GM18873 (cell line): ENCODE measurements at regions not wholly inside any gene's neighbourhood (a gene's known extent, or its start where the extent isn't known, plus 50 kb on each side); places are given as distances from the start of the nearest gene placed in this dataset.
"Not testable (repeated sequence)": the region's sequence is repeated elsewhere in the genome, so short reads cannot be mapped to it uniquely, and the experiment has no call there.

Experiments used
- ATAC-seq: cut with Tn5 transposase; IDR thresholded peaks from one replicate; pipeline ENCODE4 v1.9.1; 2021; ENCODE audit warnings: mild to moderate bottlenecking, moderate library complexity, moderate number of reproducible peaks; ENCODE audit not compliant: unreplicated experiment, low FRiP score

DNA sequence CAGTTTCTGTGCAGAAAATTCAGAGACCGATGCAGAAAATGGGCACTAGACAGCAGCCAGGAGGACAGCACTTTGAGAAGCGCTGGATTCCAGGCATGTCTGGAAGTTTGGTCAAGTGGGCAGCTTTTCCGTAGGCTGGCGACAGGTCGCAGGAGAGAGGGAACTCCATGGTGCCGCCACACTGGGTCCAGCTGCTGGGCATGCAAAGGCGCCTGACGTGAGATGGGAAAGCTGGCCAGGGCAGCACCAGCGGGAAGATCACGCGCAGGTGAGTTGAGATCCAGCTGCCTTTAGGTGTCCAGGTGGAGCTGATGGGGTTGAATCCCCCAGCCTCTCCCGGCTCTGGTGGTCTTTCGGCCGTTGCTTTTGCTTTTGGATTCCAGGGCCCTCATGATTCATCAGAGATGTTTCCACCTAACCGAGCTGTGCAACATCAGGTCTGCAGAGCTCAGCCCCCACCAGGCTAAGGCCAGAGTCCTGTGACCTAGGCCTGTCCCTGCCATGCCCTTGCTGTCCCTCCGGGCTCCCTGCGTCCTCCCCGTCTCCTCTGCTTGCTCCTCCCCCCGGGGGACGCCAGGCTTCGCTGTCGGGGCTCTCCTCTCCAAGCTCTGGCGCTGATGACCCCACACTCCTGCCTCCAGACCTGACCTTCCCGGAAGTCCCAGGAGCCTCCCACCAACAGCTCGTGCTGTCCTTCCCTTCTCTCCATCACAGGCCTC is 1001.7 kb downstream of the BRD1 start:
- ATAC-seq = no peak

DNA sequence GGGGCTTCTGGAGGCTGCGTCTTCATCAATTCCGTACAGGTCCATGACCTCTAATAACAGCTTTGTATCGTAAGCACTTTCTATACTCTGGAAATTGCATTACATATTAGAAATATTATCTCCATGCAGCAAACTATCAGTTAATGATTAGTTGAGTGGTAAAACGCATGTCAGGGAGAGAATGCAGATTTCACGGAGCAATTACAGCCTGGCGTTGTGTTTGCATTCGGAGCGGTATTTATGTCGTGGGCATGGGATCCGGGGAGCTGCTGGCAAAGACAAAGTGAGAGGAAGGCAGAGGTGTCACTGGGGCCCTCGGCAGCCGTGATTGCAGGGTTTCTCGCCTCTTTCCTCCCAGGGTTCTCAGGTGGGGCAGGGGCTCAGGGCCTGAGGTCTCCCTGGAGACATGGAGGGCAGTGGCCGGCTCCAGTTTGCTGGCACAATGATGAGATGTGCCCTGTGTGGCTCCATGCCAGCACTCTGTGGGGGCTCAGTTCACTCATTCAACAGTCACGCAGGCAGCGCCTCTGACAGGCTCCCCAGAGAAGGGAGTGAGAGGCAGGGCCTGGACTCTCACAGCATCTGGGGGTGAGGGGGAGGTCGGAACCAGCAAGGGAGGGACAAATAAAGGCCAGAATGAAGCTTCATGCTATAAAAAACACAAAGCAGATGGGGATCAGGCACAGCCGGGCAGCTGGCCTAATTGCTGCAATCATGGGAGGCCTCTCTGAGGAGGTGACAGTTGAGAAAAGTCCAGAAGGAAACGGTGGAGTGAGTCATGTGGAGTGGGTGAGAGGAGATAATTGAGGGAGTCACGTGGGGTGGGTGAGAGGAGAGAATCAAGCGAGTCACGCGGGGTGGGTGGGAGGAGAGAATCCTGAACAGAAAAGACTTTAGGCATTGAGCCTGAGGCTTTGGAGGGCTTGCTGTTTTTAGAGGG is 1002.7 kb downstream of the BRD1 start:
- no peak for ATAC-seq

DNA sequence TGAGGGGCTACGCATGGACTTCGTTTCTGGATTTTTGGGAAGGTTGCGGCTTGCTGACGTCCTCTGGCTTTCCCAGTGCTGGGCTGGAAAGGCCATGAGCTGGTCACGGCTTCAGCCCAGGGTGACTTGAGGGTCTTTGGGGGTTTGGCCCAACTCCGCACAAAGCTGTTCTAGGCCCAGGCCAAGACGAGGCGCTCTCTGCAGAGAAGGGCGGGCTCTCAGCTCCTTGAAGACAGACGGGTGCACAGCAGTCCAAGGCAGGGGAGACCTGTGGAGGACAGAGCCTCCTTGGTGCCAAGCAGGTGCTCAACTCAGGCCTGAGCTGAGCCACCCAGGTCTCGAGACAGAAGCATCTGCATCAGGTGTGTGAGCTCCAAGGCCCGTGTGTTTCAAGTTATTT is 1003.7 kb downstream of the BRD1 start:
- ATAC-seq = no peak

DNA sequence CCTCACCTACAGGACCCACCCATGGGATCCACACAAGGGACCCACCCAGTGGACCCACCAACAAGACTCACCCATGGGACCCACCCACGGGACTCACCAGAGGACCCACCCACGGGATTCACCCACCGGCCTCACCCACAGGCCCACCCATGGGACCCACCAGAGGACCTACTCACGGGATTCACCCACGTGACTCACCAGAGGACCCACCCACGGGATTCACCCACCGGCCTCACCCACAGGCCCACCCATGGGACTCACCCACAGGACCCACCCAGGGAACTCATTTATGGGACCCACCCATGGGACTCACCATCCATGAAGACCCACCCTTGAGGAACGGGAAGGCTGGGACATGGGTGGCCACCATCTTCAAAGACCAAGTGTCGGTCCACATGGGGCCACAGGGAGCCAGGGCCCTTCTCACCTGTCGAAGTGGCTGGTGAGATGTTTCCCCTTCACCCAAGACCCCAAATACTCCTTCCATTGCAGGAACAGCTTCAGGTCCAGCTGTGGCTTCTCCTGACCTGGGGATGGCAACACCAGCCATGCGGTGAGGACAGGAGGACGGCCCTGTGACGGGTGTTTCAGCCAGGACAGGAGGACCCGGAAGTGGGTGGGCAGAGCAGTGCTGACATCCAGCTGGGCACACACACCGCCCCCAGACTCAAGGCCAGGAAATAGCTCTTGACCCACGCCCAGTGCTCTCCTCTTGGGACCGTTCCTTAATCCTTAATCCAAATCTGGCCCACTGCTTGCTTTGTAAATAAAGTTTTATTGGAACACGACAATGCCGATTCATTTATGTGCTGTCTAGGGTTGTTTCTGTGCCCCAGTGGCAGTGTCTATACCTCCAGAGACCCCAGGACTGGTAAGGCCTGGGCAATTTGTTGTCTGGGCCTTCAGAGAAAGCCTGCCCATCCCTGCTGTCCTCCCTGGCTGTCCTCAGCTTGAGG is 1005.1 kb downstream of the BRD1 start:
- ATAC-seq = no peak

DNA sequence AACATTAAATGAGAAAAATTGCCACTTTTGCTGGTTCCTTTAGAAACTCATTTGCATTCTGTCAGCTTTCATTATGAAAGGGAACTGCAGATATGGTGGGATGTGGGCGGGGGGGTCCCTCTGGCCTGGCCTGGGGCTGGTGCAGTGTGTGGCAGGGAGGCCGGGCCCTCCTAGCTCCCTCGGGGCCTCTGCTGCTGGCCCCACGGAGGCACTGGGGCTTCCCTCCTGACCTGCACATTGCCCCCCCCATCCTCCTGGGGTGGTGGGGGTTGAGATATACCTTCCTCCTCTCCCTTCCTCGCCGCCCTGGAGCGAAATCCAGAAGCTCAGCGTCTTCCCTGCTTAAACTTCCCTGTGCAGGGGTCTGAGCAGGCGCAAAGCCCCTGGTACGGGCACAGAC is 1005.9 kb downstream of the BRD1 start:
- ATAC-seq = no peak

DNA sequence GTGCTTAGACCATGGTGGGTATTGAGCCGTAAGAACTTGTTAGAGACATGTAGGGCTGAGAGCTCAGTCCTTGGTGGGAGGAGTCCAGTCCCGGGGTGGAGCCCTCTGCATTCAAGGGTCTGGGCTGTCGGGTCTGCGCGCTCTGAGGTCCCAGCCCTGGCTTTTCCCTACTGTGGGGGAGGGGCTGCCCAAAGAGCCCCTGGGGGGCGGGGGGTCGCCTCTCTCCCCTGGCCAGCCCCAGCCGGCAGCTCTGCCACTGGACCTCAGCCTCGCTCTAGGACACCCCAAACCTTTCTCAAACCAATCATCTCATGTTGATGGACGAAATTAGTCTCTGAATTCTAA is 1006.4 kb downstream of the BRD1 start:
- ATAC-seq = no peak

DNA sequence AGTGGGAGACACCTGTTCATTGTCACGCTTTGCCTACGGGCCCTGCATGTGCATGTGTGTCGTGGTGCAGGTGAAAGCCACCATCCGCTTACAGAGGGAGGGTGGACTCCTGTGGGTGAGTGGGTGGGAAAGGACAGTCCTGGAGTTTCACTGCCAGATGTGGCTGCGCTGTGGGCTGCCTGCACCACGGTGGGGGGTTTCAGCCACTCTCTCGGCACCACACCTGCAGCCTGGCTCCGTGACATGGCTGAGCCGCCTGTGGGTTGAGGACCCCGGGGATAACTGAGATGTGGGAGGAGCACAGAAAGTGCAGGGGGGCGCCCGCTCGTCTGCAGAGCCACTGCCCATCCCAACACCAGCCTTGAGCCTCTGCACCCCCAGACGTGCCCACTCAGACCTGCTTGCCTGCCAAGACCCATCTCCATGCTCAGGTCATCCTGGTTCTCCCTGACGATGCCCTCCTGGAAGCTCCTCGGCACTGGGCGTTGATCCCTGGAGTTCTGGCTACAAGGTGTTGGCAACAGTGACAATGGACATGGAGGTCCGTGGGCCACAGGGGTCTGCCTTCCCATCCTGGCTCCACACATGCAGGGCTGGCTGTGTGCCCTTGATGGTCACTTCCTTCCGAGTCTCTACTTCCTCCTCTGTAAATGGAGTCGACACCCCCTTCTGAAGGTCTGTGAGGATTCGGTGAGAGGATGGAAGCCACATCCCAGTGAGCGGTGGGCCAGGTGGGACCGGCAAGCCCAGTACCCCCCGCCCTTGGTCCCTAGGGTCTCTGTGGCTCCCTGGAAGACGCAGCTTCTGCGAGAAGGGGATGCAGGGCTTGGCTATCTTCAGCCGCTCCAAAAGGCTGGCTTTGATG is 1007.0 kb downstream of the BRD1 start:
- no peak for ATAC-seq

DNA sequence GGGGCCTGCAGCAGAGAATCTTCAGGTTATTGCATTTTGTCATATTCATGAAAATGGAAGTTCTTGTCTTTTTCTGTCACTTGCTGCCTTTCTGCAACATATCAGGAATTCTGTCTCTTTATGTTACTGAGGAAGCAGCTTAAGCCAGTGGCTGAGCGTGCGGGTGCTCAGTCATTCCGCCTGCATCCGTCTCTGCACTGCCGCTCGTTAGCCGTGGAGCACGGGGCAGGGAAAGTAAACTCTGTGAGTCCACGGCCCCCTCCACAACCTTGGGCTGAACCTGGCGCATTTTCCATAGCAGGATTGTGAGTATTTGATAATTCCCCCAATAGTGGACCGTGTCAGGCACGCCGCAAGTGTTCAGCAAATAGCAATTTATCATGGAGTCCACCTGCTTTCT is 1007.7 kb downstream of the BRD1 start:
- ATAC-seq = no peak

DNA sequence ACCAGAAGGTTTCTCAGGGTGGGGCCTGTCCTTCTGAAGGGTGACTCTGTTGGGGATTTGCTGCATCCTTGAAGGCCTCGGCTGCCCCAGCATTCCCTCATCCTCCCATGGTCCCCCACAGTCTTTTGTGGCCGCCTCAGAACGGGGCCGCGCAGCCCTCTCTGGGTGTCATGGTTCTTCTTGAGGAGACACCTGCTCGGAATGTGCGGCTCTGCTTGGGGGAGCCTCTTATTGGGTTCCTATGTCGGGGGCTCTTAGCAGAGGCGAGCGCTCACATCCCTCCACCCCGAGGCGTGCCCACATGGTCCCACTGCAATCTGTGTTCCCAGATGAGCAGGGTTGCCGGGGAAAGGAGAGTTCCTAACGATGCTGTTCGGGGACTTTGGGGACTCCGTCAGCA is 1008.4 kb downstream of the BRD1 start:
- no peak for ATAC-seq

DNA sequence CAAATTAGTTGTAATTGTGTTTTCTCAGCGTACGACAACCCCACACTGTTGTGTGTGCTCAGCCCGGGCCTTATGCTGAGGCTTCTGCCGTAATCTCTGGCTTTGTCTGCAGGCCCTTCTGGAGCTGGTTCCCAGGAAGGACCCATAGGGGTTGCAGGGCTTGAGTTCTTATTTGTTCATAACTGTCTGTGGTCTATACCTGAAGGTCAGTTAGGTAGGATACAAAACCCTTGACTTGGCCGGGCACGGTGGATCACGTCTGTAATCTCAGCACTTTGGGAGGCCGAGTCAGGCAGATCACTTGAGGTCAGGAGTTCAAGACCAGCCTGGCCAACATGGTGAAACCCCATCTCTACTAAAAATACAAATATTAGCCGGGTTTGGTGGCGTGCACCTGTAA is 1010.2 kb downstream of the BRD1 start:
- not testable (repeated sequence) for ATAC-seq

DNA sequence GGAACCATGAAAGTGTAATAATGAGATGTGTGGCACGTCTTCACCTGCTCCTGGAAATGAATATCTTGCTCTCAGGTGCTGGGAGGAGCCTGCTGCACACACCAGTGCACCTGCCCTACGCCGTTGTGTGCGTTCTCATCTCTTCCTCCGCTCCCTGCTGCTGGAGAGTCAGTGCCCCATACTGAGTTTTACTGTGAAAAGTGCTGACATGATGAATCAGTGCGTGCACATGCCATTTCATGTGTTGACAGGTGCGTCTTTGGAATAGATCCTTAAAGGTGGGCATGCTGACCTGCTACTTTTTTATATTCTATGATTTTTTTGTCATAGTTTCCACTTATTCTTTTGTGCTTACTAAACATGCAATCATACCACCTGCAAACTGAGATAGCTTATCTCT is 1015.8 kb downstream of the BRD1 start:
- ATAC-seq = no peak

DNA sequence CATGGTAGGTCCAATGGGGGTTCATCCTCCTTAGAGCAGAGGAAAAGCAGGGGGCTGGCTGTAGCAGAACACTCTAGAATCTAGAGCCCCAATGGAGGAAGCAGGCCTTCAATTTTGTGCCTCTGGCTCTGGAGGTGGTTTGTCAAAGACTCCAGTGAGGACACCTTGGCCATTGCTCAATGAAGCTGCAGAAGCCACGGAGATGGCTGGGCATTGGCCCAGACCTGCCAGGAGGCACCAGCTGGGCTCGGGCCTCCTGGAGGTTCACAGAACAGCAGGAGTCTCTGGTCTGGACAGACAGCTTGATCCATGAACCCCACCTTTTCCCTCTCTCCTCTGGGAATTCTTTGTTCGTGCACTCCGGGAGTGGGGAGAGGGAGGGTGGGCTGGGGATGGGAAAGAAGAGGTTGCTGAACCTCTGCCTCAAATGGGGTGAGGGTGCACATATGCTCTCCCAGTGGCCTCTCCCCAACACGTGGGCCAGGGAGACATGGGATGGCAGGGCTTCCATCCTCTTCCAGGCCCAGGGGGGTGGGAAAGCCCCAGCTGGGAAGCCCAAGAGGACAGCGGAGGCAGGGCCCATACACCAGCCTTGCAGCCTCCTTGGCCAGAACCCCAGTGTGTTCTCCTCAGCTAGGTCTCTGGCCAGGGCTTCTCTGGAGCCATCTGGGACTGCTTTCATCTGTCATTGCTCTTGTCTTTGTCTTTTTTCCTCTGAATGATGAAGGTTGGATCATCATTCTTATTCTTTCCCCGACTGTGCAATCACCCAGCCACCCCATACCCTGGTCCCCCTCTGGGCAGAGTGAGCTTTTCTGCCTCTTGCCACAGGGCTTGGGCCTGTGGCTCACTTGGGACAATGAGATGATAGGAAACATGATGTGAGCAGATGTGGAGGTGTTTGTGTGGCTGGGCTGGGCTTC is 1019.4 kb downstream of the BRD1 start:
- no peak for ATAC-seq

DNA sequence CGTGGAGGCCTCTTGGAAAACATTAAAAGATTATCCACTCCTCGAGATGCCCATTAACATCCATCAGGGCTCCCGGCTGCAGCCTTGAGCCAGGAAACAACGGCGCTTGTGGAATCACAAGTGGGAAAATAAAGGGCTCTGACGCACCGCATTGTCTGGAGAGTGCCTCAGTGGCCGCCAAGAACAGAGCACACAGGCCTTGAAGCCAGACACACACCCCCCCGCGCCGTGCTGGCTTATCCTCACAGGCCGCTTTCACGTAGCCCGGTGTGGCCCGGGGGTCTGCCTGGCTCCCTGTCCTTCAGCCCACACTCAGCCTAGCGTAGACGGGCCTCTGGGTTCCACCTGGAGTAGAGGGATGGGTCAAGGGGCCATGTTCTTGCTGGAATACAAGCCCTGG is 1020.5 kb downstream of the BRD1 start:
- ATAC-seq = no peak

DNA sequence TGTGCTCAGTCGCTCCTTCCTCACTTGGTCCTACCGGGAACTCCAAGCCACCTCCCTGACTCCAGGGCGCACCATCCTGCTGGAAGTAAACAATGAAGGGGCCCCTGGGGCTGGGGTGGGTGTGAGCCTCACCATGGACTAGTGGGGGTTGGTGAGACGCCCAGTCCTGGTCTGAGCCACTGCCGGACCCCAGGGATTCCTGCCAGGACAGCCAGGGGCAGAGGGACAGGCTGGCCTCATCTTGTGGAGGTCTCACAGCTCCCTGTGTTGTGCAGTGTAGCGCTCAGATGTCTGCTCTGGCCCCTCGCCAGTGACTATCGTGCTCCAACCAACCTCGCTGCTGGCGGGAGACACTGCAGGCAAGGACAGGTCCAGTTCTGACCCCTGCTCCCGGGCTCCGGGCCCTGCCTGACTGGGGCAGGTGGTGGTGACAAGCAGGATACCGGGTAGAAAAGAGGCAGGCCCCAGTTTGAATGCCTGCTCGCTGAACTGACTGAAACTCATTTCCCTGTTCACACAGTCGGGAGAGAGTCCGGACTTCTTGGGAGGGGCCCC is 1021.4 kb downstream of the BRD1 start:
- no peak for ATAC-seq

DNA sequence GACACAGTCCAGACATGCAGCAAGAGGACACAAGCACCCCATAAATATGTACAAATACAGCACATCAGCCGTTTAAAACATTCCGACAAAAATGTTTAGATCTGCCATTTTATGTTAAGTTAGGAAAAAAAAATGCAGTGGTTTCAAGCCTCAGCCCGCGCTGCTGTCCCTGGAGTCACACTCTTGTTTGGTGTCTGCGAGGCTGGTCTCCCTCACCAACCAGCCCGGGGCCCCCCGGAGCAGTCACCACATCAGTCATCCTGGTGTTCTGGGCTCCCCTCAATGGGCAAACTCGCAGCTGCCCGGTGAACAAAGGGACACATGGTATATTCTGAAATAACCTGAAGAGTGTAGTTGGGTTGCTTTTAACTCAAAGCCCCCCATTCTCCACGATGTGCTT is 1022.2 kb downstream of the BRD1 start:
- no peak for ATAC-seq

DNA sequence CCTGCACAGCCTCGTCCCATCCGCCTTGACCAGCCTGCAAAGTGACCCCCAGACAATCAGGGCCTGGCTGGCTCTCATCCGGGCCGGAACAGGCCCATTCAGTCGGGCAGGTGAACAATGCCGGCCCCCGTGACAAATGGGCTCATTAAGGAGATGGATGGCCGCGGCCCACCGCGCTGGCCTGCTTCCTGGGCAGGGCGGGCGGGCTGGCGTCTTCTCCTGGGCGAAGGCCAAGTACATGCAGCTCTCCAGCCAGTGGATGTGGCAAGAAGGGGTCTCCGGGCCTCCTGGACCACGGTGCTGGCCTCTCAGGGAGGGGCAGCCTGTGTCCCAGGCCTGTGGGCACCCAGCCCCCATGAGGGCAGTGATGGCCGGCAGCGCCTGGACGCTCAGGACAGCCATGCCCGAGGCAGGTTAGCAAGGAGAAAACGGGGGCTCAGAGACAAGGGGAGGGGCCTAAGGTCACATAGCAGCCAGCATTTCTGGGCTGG is 1022.8 kb downstream of the BRD1 start:
- no peak for ATAC-seq

DNA sequence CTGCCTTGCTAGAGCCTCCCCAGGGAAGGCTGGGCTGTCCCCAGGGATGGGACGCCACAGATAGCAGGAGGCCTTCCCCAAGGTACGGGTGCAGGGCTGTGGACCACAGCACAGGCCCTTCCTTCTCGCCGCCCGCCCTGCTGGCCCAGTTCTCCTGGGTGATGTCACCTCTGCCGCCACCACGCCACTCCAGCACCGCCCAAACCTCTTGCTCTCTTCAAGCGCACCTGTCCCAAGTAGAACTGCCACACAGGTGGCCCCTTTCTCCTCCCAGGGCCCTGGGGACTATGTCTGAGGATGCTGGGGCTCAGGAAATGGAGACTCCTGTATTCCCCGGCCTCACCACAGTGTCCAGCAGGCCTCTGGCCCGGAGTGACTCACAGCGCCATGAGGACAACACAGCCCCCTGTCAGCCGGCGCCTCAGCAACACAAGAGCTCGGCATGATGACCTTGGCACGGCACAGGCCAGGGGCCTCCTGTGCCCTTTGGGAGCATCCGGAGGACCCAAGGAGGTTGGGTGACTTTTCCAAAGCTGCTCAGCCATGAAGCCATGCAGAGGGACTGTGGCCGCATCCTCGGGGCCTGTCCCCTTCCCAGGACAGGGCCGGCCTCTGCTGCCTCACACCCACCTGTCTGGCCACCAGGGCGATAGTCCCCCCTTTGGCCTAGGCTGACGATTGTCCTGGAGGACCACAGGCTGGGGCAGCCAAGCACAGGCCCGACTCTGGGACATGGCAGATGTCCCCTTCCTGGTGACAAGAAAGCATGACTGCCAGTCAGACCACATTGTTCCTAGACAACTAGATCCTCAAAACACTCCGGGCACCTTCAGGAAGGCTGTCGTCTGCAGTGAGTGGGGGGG is 1023.5 kb downstream of the BRD1 start:
- ATAC-seq = no peak
